ENCODE measurements at regions not wholly inside any gene's neighbourhood (a gene's known extent, or its start where the extent isn't known, plus 50 kb on each side); places are given as distances from the start of the nearest gene placed in this dataset.

- H3K27ac ChIP-seq (ENCODE audit: low read length) = no peak overlapping the region
- 40% methylated on average over 1 of the region's 3 CpGs for WGBS (ENCODE audit: insufficient coverage)
- no peak overlapping the region for H3K4me3 ChIP-seq (ENCODE audit: low read length)
- peaks cover 2% of the 10 kb centered on the region for H3K4me1 ChIP-seq (ENCODE audit: control insufficient read depth, insufficient read depth, low read length)
- DNase-seq = no peak
- no peaks in the 10 kb centered on the region for H3K27me3 ChIP-seq (ENCODE audit: control insufficient read depth, insufficient read depth, low read length)
- peaks cover 9% of the 10 kb centered on the region for H3K9me3 ChIP-seq (replicated peaks; ENCODE audit: control insufficient read depth, low read depth, low read length)
- H3K36me3 ChIP-seq (ENCODE audit: control insufficient read depth, insufficient read depth, low read length) = no peaks in the 10 kb centered on the region
Measured at GRCh38 chr21:32120230-32120629, 158.6 kb downstream of the MIS18A start.

GRCh38 chr21:32119811-32120210, 159.0 kb downstream of the MIS18A start:
- no peak for DNase-seq
- no peak overlapping the region for H3K27ac ChIP-seq (ENCODE audit: low read length)

GRCh38 chr21:32119389-32119788, 159.5 kb downstream of the MIS18A start:
- peaks cover 9% of the 10 kb centered on the region for H3K4me1 ChIP-seq (ENCODE audit: control insufficient read depth, insufficient read depth, low read length)
- WGBS (ENCODE audit: insufficient coverage) = 0% methylated on average over 1 of the region's 4 CpGs
- no peak for DNase-seq
- H3K27ac ChIP-seq (ENCODE audit: low read length) = no peak overlapping the region
- peaks cover 9% of the 10 kb centered on the region for H3K9me3 ChIP-seq (replicated peaks; ENCODE audit: control insufficient read depth, low read depth, low read length)
- H3K27me3 ChIP-seq (ENCODE audit: control insufficient read depth, insufficient read depth, low read length) = no peaks in the 10 kb centered on the region
- no peaks in the 10 kb centered on the region for H3K36me3 ChIP-seq (ENCODE audit: control insufficient read depth, insufficient read depth, low read length)
- H3K4me3 ChIP-seq (ENCODE audit: low read length) = no peak overlapping the region

More at GRCh38 chr21:32119811-32120210, 159.0 kb downstream of the MIS18A start:
- Histone ChIP-seq H3K27me3 (ENCODE audit: control insufficient read depth, insufficient read depth, low read length) (no peaks in the 10 kb centered on the region), H3K36me3 (ENCODE audit: control insufficient read depth, insufficient read depth, low read length) (no peaks in the 10 kb centered on the region), H3K4me1 (ENCODE audit: control insufficient read depth, insufficient read depth, low read length) (peaks cover 5% of the 10 kb centered on the region), H3K9me3 (replicated peaks; ENCODE audit: control insufficient read depth, low read depth, low read length) (peaks cover 9% of the 10 kb centered on the region), H3K4me3 (ENCODE audit: low read length) (no peak overlapping the region)
- no CpG with 5 or more reads among the region's 1 CpG for WGBS (ENCODE audit: insufficient coverage)

- H3K27ac ChIP-seq (ENCODE audit: low read length) = peak overlapping the region; percentile 74
- peaks cover 3% of the 10 kb centered on the region for H3K9me3 ChIP-seq (replicated peaks; ENCODE audit: control insufficient read depth, low read depth, low read length)
- H3K4me3 ChIP-seq (ENCODE audit: low read length) = no peak overlapping the region
- peak; percentile 87 for DNase-seq
- WGBS (ENCODE audit: insufficient coverage) = 0% methylated on average over 1 of the region's 11 CpGs
- H3K27me3 ChIP-seq (ENCODE audit: control insufficient read depth, insufficient read depth, low read length) = no peaks in the 10 kb centered on the region
- no peaks in the 10 kb centered on the region for H3K36me3 ChIP-seq (ENCODE audit: control insufficient read depth, insufficient read depth, low read length)
- H3K4me1 ChIP-seq (ENCODE audit: control insufficient read depth, insufficient read depth, low read length) = peaks cover 9% of the 10 kb centered on the region
Measured at GRCh38 chr21:32114419-32115035, 164.3 kb downstream of the MIS18A start.

GRCh38 chr21:32113486-32113885, 165.4 kb downstream of the MIS18A start:
- DNase-seq = no peak
- Histone ChIP-seq H3K4me1 (ENCODE audit: control insufficient read depth, insufficient read depth, low read length) (peaks cover 9% of the 10 kb centered on the region), H3K36me3 (ENCODE audit: control insufficient read depth, insufficient read depth, low read length) (no peaks in the 10 kb centered on the region), H3K27ac (ENCODE audit: low read length) (no peak overlapping the region), H3K27me3 (ENCODE audit: control insufficient read depth, insufficient read depth, low read length) (no peaks in the 10 kb centered on the region), H3K9me3 (replicated peaks; ENCODE audit: control insufficient read depth, low read depth, low read length) (peaks cover 3% of the 10 kb centered on the region), H3K4me3 (ENCODE audit: low read length) (no peak overlapping the region)
- WGBS (ENCODE audit: insufficient coverage) = 100% methylated on average over 2 of the region's 3 CpGs

GRCh38 chr21:32112195-32112594, 166.7 kb downstream of the MIS18A start:
- Histone ChIP-seq H3K9me3 (replicated peaks; ENCODE audit: control insufficient read depth, low read depth, low read length) (peaks cover 3% of the 10 kb centered on the region), H3K27ac (ENCODE audit: low read length) (no peak overlapping the region), H3K4me1 (ENCODE audit: control insufficient read depth, insufficient read depth, low read length) (peaks cover 9% of the 10 kb centered on the region), H3K4me3 (ENCODE audit: low read length) (no peak overlapping the region), H3K27me3 (ENCODE audit: control insufficient read depth, insufficient read depth, low read length) (no peaks in the 10 kb centered on the region), H3K36me3 (ENCODE audit: control insufficient read depth, insufficient read depth, low read length) (no peaks in the 10 kb centered on the region)
- 40% methylated on average over 1 of the region's 1 CpG for WGBS (ENCODE audit: insufficient coverage)
- DNase-seq = no peak

GRCh38 chr21:32108566-32108965, 170.3 kb downstream of the MIS18A start:
- peak overlapping the region; percentile 44 for H3K27ac ChIP-seq (ENCODE audit: low read length)
- no peaks in the 10 kb centered on the region for H3K27me3 ChIP-seq (ENCODE audit: control insufficient read depth, insufficient read depth, low read length)
- peaks cover 3% of the 10 kb centered on the region for H3K9me3 ChIP-seq (replicated peaks; ENCODE audit: control insufficient read depth, low read depth, low read length)
- H3K36me3 ChIP-seq (ENCODE audit: control insufficient read depth, insufficient read depth, low read length) = no peaks in the 10 kb centered on the region
- DNase-seq = peak; percentile 81
- H3K4me3 ChIP-seq (ENCODE audit: low read length) = no peak overlapping the region
- no CpG with 5 or more reads among the region's 2 CpGs for WGBS (ENCODE audit: insufficient coverage)
- no peaks in the 10 kb centered on the region for H3K4me1 ChIP-seq (ENCODE audit: control insufficient read depth, insufficient read depth, low read length)

GRCh38 chr21:32103361-32103760, 175.5 kb downstream of the MIS18A start:
- Histone ChIP-seq H3K27me3 (ENCODE audit: control insufficient read depth, insufficient read depth, low read length) (no peaks in the 10 kb centered on the region), H3K4me1 (ENCODE audit: control insufficient read depth, insufficient read depth, low read length) (peaks cover 35% of the 10 kb centered on the region), H3K4me3 (ENCODE audit: low read length) (no peak overlapping the region), H3K27ac (ENCODE audit: low read length) (no peak overlapping the region), H3K36me3 (ENCODE audit: control insufficient read depth, insufficient read depth, low read length) (no peaks in the 10 kb centered on the region), H3K9me3 (replicated peaks; ENCODE audit: control insufficient read depth, low read depth, low read length) (no peaks in the 10 kb centered on the region)
- DNase-seq = no peak
- WGBS (ENCODE audit: insufficient coverage) = no CpG with 5 or more reads among the region's 1 CpG

- no peak for DNase-seq
- H3K36me3 ChIP-seq (ENCODE audit: control insufficient read depth, insufficient read depth, low read length) = no peaks in the 10 kb centered on the region
- WGBS (ENCODE audit: insufficient coverage) = no CpG with 5 or more reads among the region's 1 CpG
- H3K4me3 ChIP-seq (ENCODE audit: low read length) = no peak overlapping the region
- no peaks in the 10 kb centered on the region for H3K9me3 ChIP-seq (replicated peaks; ENCODE audit: control insufficient read depth, low read depth, low read length)
- H3K27me3 ChIP-seq (ENCODE audit: control insufficient read depth, insufficient read depth, low read length) = no peaks in the 10 kb centered on the region
- H3K27ac ChIP-seq (ENCODE audit: low read length) = no peak overlapping the region
- H3K4me1 ChIP-seq (ENCODE audit: control insufficient read depth, insufficient read depth, low read length) = peaks cover 35% of the 10 kb centered on the region
Measured at GRCh38 chr21:32102426-32102825, 176.4 kb downstream of the MIS18A start.

GRCh38 chr21:32101277-32101676, 177.6 kb downstream of the MIS18A start:
- Histone ChIP-seq H3K36me3 (ENCODE audit: control insufficient read depth, insufficient read depth, low read length) (no peaks in the 10 kb centered on the region), H3K4me1 (ENCODE audit: control insufficient read depth, insufficient read depth, low read length) (peaks cover 40% of the 10 kb centered on the region), H3K4me3 (ENCODE audit: low read length) (no peak overlapping the region), H3K27me3 (ENCODE audit: control insufficient read depth, insufficient read depth, low read length) (no peaks in the 10 kb centered on the region), H3K9me3 (replicated peaks; ENCODE audit: control insufficient read depth, low read depth, low read length) (no peaks in the 10 kb centered on the region), H3K27ac (ENCODE audit: low read length) (peak overlapping the region; percentile 76)
- DNase-seq = peak; percentile 56
- 50% methylated on average over 1 of the region's 3 CpGs for WGBS (ENCODE audit: insufficient coverage)

GRCh38 chr21:32100423-32100822, 178.4 kb downstream of the MIS18A start:
- H3K4me3 ChIP-seq (ENCODE audit: low read length) = no peak overlapping the region
- H3K9me3 ChIP-seq (replicated peaks; ENCODE audit: control insufficient read depth, low read depth, low read length) = no peaks in the 10 kb centered on the region
- H3K27ac ChIP-seq (ENCODE audit: low read length) = peak overlapping the region; percentile 76
- DNase-seq = no peak
- H3K4me1 ChIP-seq (ENCODE audit: control insufficient read depth, insufficient read depth, low read length) = peaks cover 41% of the 10 kb centered on the region
- no peaks in the 10 kb centered on the region for H3K27me3 ChIP-seq (ENCODE audit: control insufficient read depth, insufficient read depth, low read length)
- no CpG with 5 or more reads among the region's 5 CpGs for WGBS (ENCODE audit: insufficient coverage)
- no peaks in the 10 kb centered on the region for H3K36me3 ChIP-seq (ENCODE audit: control insufficient read depth, insufficient read depth, low read length)
